Mesenchymal stem cell (in vitro differentiated cells and primary cell): ENCODE measurements at regions not wholly inside any gene's neighbourhood (a gene's known extent, or its start where the extent isn't known, plus 50 kb on each side); places are given as distances from the start of the nearest gene placed in this dataset.

Experiments
- DNase-seq: peaks from one replicate; pipeline ENCODE4 v3.0.0-alpha.2; 2013
- H2AFZ ChIP-seq: one replicate; pipeline ENCODE4 v1.6.1; 2013; ENCODE audit warnings: low read depth, mild to moderate bottlenecking, control low read depth, inconsistent platforms, low read length, moderate library complexity
- H2AK5ac ChIP-seq: 2 replicates; pipeline ENCODE4 v1.6.1; 2013; ENCODE audit warnings: low read length, moderate library complexity, mild to moderate bottlenecking, inconsistent platforms; ENCODE audit not compliant: severe bottlenecking
- H2BK120ac ChIP-seq: one replicate; pipeline ENCODE4 v1.6.1; 2013; ENCODE audit warnings: low read depth, mild to moderate bottlenecking, inconsistent platforms, low read length, moderate library complexity
- H2BK12ac ChIP-seq, 2 experiments: one replicate each; pipeline ENCODE4 v1.6.1; 2013; ENCODE audit warnings: inconsistent platforms in 2 of 2, low read length in 2 of 2, mild to moderate bottlenecking in 2 of 2, moderate library complexity in 2 of 2, control low read depth in 1 of 2
- H2BK15ac ChIP-seq: one replicate; pipeline ENCODE4 v1.6.1; 2013; ENCODE audit warnings: mild to moderate bottlenecking, low read depth, inconsistent platforms; ENCODE audit not compliant: poor library complexity, severe bottlenecking
- H2BK5ac ChIP-seq: 2 replicates; pipeline ENCODE4 v1.6.1; 2013; ENCODE audit warnings: low read depth, mild to moderate bottlenecking, low read length, control low read depth, inconsistent platforms; ENCODE audit not compliant: poor library complexity, severe bottlenecking
- H3K14ac ChIP-seq, 2 experiments: one replicate each; pipeline ENCODE4 v1.6.1; 2013; ENCODE audit warnings: inconsistent platforms in 2 of 2, low read length in 2 of 2, control low read depth in 1 of 2, mild to moderate bottlenecking in 1 of 2, moderate library complexity in 1 of 2
- H3K18ac ChIP-seq, 2 experiments: one replicate each; pipeline ENCODE4 v1.6.1; 2013; ENCODE audit warnings: inconsistent platforms in 2 of 2, low read length in 2 of 2, control low read depth in 1 of 2, low read depth in 1 of 2, mild to moderate bottlenecking in 1 of 2
- H3K23ac ChIP-seq, 2 experiments: one replicate each; pipeline ENCODE4 v1.6.1; 2013; ENCODE audit warnings: inconsistent platforms in 2 of 2, low read length in 2 of 2, mild to moderate bottlenecking in 2 of 2, moderate library complexity in 2 of 2, control low read depth in 1 of 2
- H3K27ac ChIP-seq: 2 replicates; pipeline ENCODE4 v1.5.1; 2013; ENCODE audit warnings: mild to moderate bottlenecking, moderate library complexity, low read length, control low read depth, inconsistent platforms; ENCODE audit not compliant: poor library complexity, severe bottlenecking
- H3K27me3 ChIP-seq, 2 experiments: 2 replicates each; pipeline versions ENCODE4 v1.6.1 to v1.7.0; 2013; ENCODE audit warnings: low read length in 2 of 2, mild to moderate bottlenecking in 2 of 2, moderate library complexity in 2 of 2, control low read depth in 1 of 2, inconsistent platforms in 1 of 2; ENCODE audit not compliant: control insufficient read depth in 1 of 2, insufficient read depth in 1 of 2
- H3K36me3 ChIP-seq, 2 experiments: 2 replicates each; pipeline versions ENCODE4 v1.6.1 to v1.7.0; 2013; ENCODE audit warnings: low read length in 2 of 2, control low read depth in 1 of 2, inconsistent platforms in 1 of 2, low read depth in 1 of 2, mild to moderate bottlenecking in 1 of 2; ENCODE audit not compliant: insufficient read depth in 2 of 2, control insufficient read depth in 1 of 2
- H3K4ac ChIP-seq, 2 experiments: one replicate each; pipeline ENCODE4 v1.6.1; 2013; ENCODE audit warnings: inconsistent platforms in 2 of 2, low read length in 2 of 2, mild to moderate bottlenecking in 2 of 2, moderate library complexity in 2 of 2, control low read depth in 1 of 2, low read depth in 1 of 2
- H3K4me1 ChIP-seq: 2 replicates; pipeline ENCODE4 v1.6.1; 2013; ENCODE audit warnings: low read depth, low read length, control low read depth; ENCODE audit not compliant: control insufficient read depth, insufficient read depth
- H3K4me2 ChIP-seq: 2 replicates; pipeline ENCODE4 v1.6.1; 2013; ENCODE audit warnings: low read length, mild to moderate bottlenecking, inconsistent platforms; ENCODE audit not compliant: poor library complexity, severe bottlenecking
- H3K4me3 ChIP-seq, 2 experiments: 2 replicates each; pipeline versions ENCODE4 v1.5.1 to v1.7.0; 2013; ENCODE audit warnings: low read length in 2 of 2, mild to moderate bottlenecking in 2 of 2, control low read depth in 1 of 2, low read depth in 1 of 2; ENCODE audit not compliant: insufficient read depth in 1 of 2
- H3K79me1 ChIP-seq: replicated peaks from 2 replicates; pipeline ENCODE4 v1.6.1; 2013; ENCODE audit warnings: mild to moderate bottlenecking, control low read depth, low read length, inconsistent platforms; ENCODE audit not compliant: poor library complexity, severe bottlenecking
- H3K9ac ChIP-seq: 2 replicates; pipeline ENCODE4 v1.7.0; 2013; ENCODE audit warnings: mild to moderate bottlenecking, low read length, moderate library complexity
- H3K9me3 ChIP-seq: 2 replicates; pipeline ENCODE4 v1.7.0; 2013; ENCODE audit warnings: mild to moderate bottlenecking, low read length; ENCODE audit not compliant: control insufficient read depth
- H4K8ac ChIP-seq: one replicate; pipeline ENCODE4 v1.6.1; 2013; ENCODE audit warnings: inconsistent platforms, mild to moderate bottlenecking, low read length, moderate library complexity
- H4K91ac ChIP-seq: one replicate; pipeline ENCODE4 v1.6.1; 2013; ENCODE audit warnings: mild to moderate bottlenecking, low read length, inconsistent platforms
- WGBS: methylation state at CpG from one replicate; pipeline ENCODE4 v1.1.7; 2013; ENCODE audit warnings: mixed read lengths; 5-methylcytosine and 5-hydroxymethylcytosine counted together

DNA sequence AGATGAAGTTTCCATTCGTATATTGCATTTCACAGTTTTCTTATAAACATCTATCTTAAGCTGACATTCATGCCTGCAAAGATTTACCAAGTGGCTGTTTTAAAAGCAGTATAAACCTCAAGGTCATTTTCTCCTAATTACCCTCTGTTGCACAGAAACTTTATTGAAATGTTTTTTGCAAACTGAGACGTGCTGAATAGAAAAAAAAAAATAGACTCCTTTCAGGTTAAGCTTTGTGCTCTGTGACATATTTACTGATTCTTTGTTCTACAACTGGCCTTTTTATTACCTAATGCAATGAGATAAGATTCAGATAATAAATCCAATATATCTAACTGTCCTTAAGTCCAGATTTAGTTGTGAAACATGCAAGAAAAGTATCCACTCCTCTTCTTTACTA lies 938.7 kb downstream of the DSC3 start:
- no peak overlapping the region for H2AK5ac ChIP-seq
- no peaks in the 10 kb centered on the region for H3K9me3 ChIP-seq

DNA sequence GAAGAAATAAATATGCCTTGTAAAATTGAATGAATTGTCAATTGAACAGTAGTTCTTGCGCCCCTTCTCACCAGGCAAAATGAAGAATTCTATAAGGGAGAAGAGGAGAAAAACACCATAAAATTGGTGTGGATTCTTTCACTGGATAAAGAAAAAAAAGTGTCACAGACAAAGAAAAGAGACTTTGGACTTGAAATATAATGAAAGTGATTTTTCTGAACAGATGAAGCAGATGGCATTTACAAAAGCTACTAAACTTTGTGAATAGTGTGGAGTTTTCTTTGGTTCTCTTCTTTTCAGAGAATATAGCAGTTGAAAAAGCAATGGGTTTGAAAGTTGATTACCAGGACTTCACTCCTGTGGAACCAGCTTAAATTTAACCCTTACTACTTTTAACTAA lies 945.7 kb downstream of the DSC3 start:
- no peaks in the 10 kb centered on the region for H3K27me3 ChIP-seq
- H2BK120ac ChIP-seq = no peak overlapping the region
- H3K27ac ChIP-seq = no peak overlapping the region
- no peak overlapping the region for H2BK12ac ChIP-seq
- peaks cover 2% of the 10 kb centered on the region for H3K4me1 ChIP-seq
- no peaks in the 10 kb centered on the region for H3K79me1 ChIP-seq
- no peak overlapping the region for H3K4me3 ChIP-seq
- H3K23ac ChIP-seq = no peak overlapping the region
- no peak overlapping the region for H2AK5ac ChIP-seq
- no peak overlapping the region for H3K18ac ChIP-seq
- H3K9me3 ChIP-seq = no peaks in the 10 kb centered on the region
- WGBS = 100% methylated on average over 1 of the region's 1 CpG
- no peak overlapping the region for H4K91ac ChIP-seq
- H3K4me2 ChIP-seq = no peak overlapping the region
- H2AFZ ChIP-seq = no peak overlapping the region
- no peak overlapping the region for H3K14ac ChIP-seq
- no peak overlapping the region for H2BK15ac ChIP-seq
- H3K4ac ChIP-seq = no peak overlapping the region
- DNase-seq = no peak
- no peak overlapping the region for H3K9ac ChIP-seq
- H3K36me3 ChIP-seq = no peaks in the 10 kb centered on the region
- H2BK5ac ChIP-seq = no peak overlapping the region
- H4K8ac ChIP-seq = no peak overlapping the region

More for the DNA sequence above, 938.7 kb downstream of the DSC3 start:
- no peak overlapping the region for H4K91ac ChIP-seq
- no peak overlapping the region for H2BK12ac ChIP-seq
- H3K27ac ChIP-seq = no peak overlapping the region
- no peak overlapping the region for H2BK5ac ChIP-seq
- H3K4me3 ChIP-seq = no peak overlapping the region
- H2BK15ac ChIP-seq = no peak overlapping the region
- no peak overlapping the region for H2BK120ac ChIP-seq
- no peak overlapping the region for H3K23ac ChIP-seq
- no peak overlapping the region for H3K14ac ChIP-seq
- H3K18ac ChIP-seq = no peak overlapping the region
- no peak overlapping the region for H3K9ac ChIP-seq
- H3K27me3 ChIP-seq = no peaks in the 10 kb centered on the region
- H3K4me1 ChIP-seq = no peaks in the 10 kb centered on the region
- H3K4me2 ChIP-seq = no peak overlapping the region
- DNase-seq = no peak
- 93% methylated on average over 2 of the region's 2 CpGs for WGBS
- H2AFZ ChIP-seq = no peak overlapping the region
- no peak overlapping the region for H4K8ac ChIP-seq
- no peak overlapping the region for H3K4ac ChIP-seq
- no peaks in the 10 kb centered on the region for H3K79me1 ChIP-seq
- no peaks in the 10 kb centered on the region for H3K36me3 ChIP-seq

DNA sequence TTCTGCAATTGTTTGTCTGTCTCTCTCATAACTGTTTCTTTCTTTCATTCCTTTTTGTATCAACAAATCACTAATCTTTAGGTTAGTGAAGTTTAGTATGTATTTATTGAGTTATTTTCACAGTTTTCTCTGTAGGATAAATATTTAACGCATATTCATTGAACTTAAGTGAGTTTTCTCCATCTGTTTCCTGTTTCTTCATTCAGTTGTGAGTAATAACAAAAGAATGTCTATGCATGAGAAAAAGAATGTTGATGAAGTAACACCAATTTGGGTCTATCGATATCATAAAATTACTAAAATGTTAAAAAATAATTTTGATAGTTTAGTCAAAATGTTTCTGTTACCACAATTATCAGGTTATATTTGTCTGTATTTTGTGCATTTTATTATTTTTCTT lies 948.0 kb downstream of the DSC3 start:
- WGBS = no CpG with 5 or more reads among the region's 2 CpGs
- Histone ChIP-seq H2BK15ac (no peak overlapping the region), H4K91ac (no peak overlapping the region), H3K36me3 (no peaks in the 10 kb centered on the region), H3K27me3 (no peaks in the 10 kb centered on the region), H3K4ac (no peak overlapping the region), H2BK12ac (no peak overlapping the region), H3K14ac (no peak overlapping the region), H3K9ac (no peak overlapping the region), H2AFZ (no peak overlapping the region), H3K9me3 (no peaks in the 10 kb centered on the region), H3K4me2 (no peak overlapping the region), H3K18ac (no peak overlapping the region), H4K8ac (no peak overlapping the region), H3K23ac (no peak overlapping the region), H3K27ac (no peak overlapping the region), H3K4me3 (no peak overlapping the region), H3K4me1 (peaks cover 2% of the 10 kb centered on the region), H3K79me1 (no peaks in the 10 kb centered on the region), H2AK5ac (no peak overlapping the region), H2BK120ac (no peak overlapping the region), H2BK5ac (no peak overlapping the region)
- peak; percentile 65 for DNase-seq

DNA sequence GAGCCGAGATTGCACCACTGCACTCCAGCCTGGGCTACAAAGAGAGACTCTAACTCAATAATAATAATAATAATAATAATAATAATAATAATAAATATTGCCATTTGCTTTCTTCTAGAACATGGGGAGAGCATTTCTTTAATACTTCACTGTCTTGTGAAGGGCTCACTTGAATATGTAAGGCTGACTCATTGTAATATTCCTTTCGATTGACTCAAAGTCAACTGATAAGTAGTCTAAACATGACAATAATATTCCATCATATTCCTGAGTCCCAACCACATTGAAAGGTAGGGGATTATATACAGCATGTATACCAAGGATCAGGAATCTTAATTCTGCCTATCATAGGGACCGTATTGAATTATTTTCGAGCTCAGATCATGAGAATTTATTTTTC lies 949.2 kb downstream of the DSC3 start:
- no peak overlapping the region for H2BK15ac ChIP-seq
- no peak overlapping the region for H3K18ac ChIP-seq
- no peaks in the 10 kb centered on the region for H3K27me3 ChIP-seq
- no peak overlapping the region for H2AK5ac ChIP-seq
- no peak overlapping the region for H3K9ac ChIP-seq
- H2BK120ac ChIP-seq = no peak overlapping the region
- peaks cover 5% of the 10 kb centered on the region for H3K4me1 ChIP-seq
- DNase-seq = no peak
- no peak overlapping the region for H3K4me2 ChIP-seq
- H2AFZ ChIP-seq = no peak overlapping the region
- no CpG with 5 or more reads among the region's 4 CpGs for WGBS
- no peaks in the 10 kb centered on the region for H3K79me1 ChIP-seq
- no peaks in the 10 kb centered on the region for H3K36me3 ChIP-seq
- H3K4ac ChIP-seq = no peak overlapping the region
- H4K8ac ChIP-seq = no peak overlapping the region
- no peak overlapping the region for H3K27ac ChIP-seq
- no peaks in the 10 kb centered on the region for H3K9me3 ChIP-seq
- H2BK5ac ChIP-seq = no peak overlapping the region
- H3K14ac ChIP-seq = no peak overlapping the region
- H3K4me3 ChIP-seq = no peak overlapping the region
- no peak overlapping the region for H4K91ac ChIP-seq
- H2BK12ac ChIP-seq = no peak overlapping the region
- no peak overlapping the region for H3K23ac ChIP-seq
